ENCODE measurements at regions not wholly inside any gene's neighbourhood (a gene's known extent, or its start where the extent isn't known, plus 50 kb on each side); places are given as distances from the start of the nearest gene placed in this dataset.

DNA sequence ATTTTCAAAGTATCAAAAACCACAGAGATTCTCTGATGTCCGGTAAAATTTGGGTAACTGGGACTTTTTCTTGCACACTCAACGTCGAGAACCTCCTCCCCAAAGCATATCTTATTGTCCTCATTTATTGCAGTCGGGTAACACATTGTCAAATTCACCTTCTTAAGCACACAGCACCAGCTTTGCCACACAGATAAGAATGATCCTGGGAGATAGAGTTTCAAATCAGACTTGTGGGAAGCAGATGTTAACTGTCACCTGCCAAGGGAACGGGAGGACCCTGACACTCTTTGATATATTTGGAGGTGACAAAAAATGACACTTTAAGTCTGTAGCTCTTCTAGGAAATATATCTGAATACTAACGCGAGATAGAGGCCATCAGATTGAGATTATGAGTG is 282.1 kb upstream of the BMP2 start:
- Histone ChIP-seq H3K36me3 (no peaks in the 10 kb centered on the region), H3K27ac (no peak overlapping the region), H3K4me3 (no peak overlapping the region), H3K27me3 (no peaks in the 10 kb centered on the region), H3K4me1 (no peaks in the 10 kb centered on the region), H3K9me3 (no peaks in the 10 kb centered on the region)
- intact Hi-C loops (cut with DNase I), result no loop called here
- no peak for TF ChIP-seq CTCF (IDR thresholded peaks at IDR 0.05)
- no peak for DNase-seq (ENCODE audit: low spot score in 2 of 2)

GRCh38 chr20:6483727-6484126 is 283.8 kb upstream of the BMP2 start:
- no peak overlapping the region for H3K27ac ChIP-seq
- no peak for DNase-seq (ENCODE audit: low spot score in 2 of 2)
- no peaks in the 10 kb centered on the region for H3K9me3 ChIP-seq
- H3K4me3 ChIP-seq, result no peak overlapping the region
- H3K27me3 ChIP-seq, result no peaks in the 10 kb centered on the region
- no peaks in the 10 kb centered on the region for H3K4me1 ChIP-seq
- no peak for TF ChIP-seq CTCF (IDR thresholded peaks at IDR 0.05)
- intact Hi-C loops (cut with DNase I), result no loop called here
- H3K36me3 ChIP-seq, result no peaks in the 10 kb centered on the region

DNA sequence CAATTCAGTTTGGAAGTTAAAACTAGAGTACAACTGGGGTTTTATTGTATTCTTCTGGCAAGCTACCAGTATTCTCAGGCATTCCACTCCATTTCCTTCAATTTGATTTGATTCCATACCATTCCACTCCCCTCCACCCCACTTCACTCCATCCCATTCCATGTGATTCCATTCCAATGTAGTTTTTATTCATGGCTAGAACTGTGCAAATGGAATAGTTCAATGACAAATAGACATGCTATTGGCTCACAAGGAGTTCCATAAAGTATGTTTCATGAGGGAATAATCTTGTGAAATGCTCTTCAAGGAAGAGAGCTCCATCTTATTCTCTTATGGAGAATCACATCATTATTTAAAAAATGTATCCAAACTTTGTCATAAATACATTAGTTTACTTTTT is 285.0 kb upstream of the BMP2 start:
- H3K27ac ChIP-seq, result no peak overlapping the region
- intact Hi-C loops (cut with DNase I), result no loop called here
- TF ChIP-seq CTCF (IDR thresholded peaks at IDR 0.05), result no peak
- no peaks in the 10 kb centered on the region for H3K27me3 ChIP-seq
- no peak overlapping the region for H3K4me3 ChIP-seq
- H3K36me3 ChIP-seq, result no peaks in the 10 kb centered on the region
- H3K9me3 ChIP-seq, result no peaks in the 10 kb centered on the region
- no peak for DNase-seq (ENCODE audit: low spot score in 2 of 2)
- H3K4me1 ChIP-seq, result no peaks in the 10 kb centered on the region

DNA sequence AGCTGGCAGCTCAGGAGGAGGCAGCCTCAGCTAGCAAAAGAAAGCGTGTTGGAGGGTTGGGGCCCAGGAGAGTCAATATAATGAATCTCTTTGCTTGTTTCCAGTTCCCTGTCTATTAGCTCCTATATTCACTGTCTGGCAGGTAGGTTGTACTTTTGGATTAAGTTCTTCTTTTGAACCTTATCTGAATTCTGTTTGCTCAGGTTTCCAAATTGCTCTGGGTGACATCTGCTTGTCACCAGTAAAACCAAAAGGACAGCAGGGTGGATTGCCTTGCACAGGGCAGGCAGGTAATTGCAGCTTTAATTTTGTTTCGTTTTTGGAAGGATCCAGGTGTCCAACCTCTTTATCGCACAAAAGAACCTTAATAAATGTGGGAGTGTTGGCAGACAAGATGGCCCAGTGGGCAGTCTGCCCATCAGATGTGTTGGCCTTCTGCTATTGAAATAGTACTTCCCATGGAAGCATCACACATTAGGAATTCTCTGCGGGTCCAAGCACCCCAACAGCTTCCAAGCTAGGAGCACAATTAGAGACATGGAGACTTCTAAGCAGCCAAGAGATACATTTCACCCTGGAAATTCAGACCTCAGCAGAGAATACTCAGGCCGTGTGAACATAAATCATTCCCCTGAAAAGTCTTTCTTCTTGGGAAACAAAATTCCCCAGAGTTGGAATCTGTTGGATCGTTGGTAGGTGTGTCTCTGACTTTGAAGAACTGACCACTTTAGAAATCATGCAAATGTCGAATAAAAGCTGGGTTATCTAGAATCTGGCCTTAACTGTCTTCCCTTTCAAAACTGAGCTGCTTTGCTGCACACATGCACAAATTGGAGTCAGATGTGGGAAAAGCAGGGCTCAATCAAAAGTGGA is 286.9 kb upstream of the BMP2 start:
- no peak for TF ChIP-seq CTCF (IDR thresholded peaks at IDR 0.05)
- no peak for DNase-seq (ENCODE audit: low spot score in 2 of 2)
- no peak overlapping the region for H3K4me3 ChIP-seq
- H3K4me1 ChIP-seq, result no peaks in the 10 kb centered on the region
- H3K9me3 ChIP-seq, result no peaks in the 10 kb centered on the region
- H3K36me3 ChIP-seq, result no peaks in the 10 kb centered on the region
- intact Hi-C loops (cut with DNase I), result no loop called here
- H3K27me3 ChIP-seq, result no peaks in the 10 kb centered on the region
- H3K27ac ChIP-seq, result no peak overlapping the region

DNA sequence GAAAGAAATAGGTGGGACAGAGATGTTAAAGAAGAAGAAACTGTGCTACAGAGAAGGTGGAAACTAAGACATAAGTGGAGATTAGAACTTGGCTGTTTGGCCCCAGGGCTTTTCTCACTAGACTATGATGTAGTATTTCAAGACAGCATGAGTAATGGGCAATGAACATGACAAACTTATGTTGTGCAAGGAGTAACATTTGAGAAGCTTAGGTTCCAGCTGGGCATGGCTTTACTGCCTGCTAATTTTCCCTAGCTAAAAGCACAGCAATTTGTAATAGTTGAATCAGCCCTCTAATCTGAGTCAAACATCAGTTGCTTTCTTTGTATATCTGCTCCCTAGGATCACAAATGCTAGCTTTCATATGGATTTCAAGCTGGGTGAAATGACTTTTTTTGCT is 294.3 kb upstream of the BMP2 start:
- intact Hi-C loops (cut with DNase I), result no loop called here
- H3K4me3 ChIP-seq, result no peak overlapping the region
- no peaks in the 10 kb centered on the region for H3K4me1 ChIP-seq
- TF ChIP-seq CTCF (IDR thresholded peaks at IDR 0.05), result no peak
- H3K9me3 ChIP-seq, result no peaks in the 10 kb centered on the region
- no peak overlapping the region for H3K27ac ChIP-seq
- no peak for DNase-seq (ENCODE audit: low spot score in 2 of 2)
- no peaks in the 10 kb centered on the region for H3K27me3 ChIP-seq
- no peaks in the 10 kb centered on the region for H3K36me3 ChIP-seq
